Right lobe of liver (tissue), 4 donors: ENCODE measurements at regions not wholly inside any gene's neighbourhood (a gene's known extent, or its start where the extent isn't known, plus 50 kb on each side); places are given as distances from the start of the nearest gene placed in this dataset.

ENCODE experiments used
- CTCF ChIP-seq, 4 donors: fragments of 200-600 bp in 3 of 4; fragments of 450-650 bp in 1 of 4; IDR thresholded peaks; one replicate each; pipeline versions ENCODE4 v1.5.1 to v1.8.0; 2016 to 2022; ENCODE audit warnings: antibody characterized with exemption in 4 of 4, mild to moderate bottlenecking in 2 of 4
- POLR2A ChIP-seq: fragments of 450-650 bp; IDR thresholded peaks from one replicate; pipeline ENCODE4 v1.6.1; 2017; ENCODE audit warnings: antibody characterized with exemption, mild to moderate bottlenecking
- donor health status: DM: no; HTN: no; CAD: no.
- donor health status: DM: no; HTN: no; CAD: no.
- donor health status: DM: no; HTN: yes; CAD: no.

- TF ChIP-seq CTCF (IDR thresholded peaks at IDR 0.05) (no peak), POLR2A (no peak)
Measured at GRCh38 chr5:82413302-82414040, 135.3 kb upstream of the RPS23 start.
